ENCODE measurements at regions not wholly inside any gene's neighbourhood (a gene's known extent, or its start where the extent isn't known, plus 50 kb on each side); places are given as distances from the start of the nearest gene placed in this dataset.

- ChIA-PET POLR2A (no interaction called here), CTCF (interaction anchor here (1.1 kb wide), 1 partner anchor 113 kb away, joined by 4 read pairs; no protein-coding TSS in a partner anchor)
- DNase-seq (no peak), ATAC-seq (ENCODE audit: low read depth) (no peak)
- H3K4me3 Mint-ChIP-seq, result no peak overlapping the region
- H3K4me1 Mint-ChIP-seq, result no peaks in the 10 kb centered on the region
- no peaks in the 10 kb centered on the region for H3K9me3 Mint-ChIP-seq
- no peak for TF ChIP-seq CTCF (IDR thresholded peaks at IDR 0.05)
- intact Hi-C loops (cut with micrococcal nuclease), result no loop called here
- no peak overlapping the region for H3K27ac Mint-ChIP-seq
- peaks cover 8% of the 10 kb centered on the region for H3K27me3 Mint-ChIP-seq
- no peaks in the 10 kb centered on the region for H3K36me3 Mint-ChIP-seq (ENCODE audit: low read depth)
These were observed 169.8 kb downstream of the NOC3L start for GRCh38 chr10:94192974-94193373.

GRCh38 chr10:94193466-94193924, 169.2 kb downstream of the NOC3L start:
- Mint-ChIP-seq H3K27ac (no peak overlapping the region), H3K4me1 (no peaks in the 10 kb centered on the region)

GRCh38 chr10:94194256-94194655, 168.5 kb downstream of the NOC3L start:
- no peak for TF ChIP-seq CTCF (IDR thresholded peaks at IDR 0.05)
- intact Hi-C loops (cut with micrococcal nuclease), result no loop called here
- ATAC-seq (ENCODE audit: low read depth), result no peak
- H3K27me3 Mint-ChIP-seq, result peaks cover 12% of the 10 kb centered on the region
- H3K27ac Mint-ChIP-seq, result no peak overlapping the region
- POLR2A ChIA-PET, result no interaction called here
- no peaks in the 10 kb centered on the region for H3K4me1 Mint-ChIP-seq
- no peaks in the 10 kb centered on the region for H3K36me3 Mint-ChIP-seq (ENCODE audit: low read depth)
- H3K9me3 Mint-ChIP-seq, result no peaks in the 10 kb centered on the region
- H3K4me3 Mint-ChIP-seq, result no peak overlapping the region
- CTCF ChIA-PET, result no interaction called here
- no peak for DNase-seq

More at GRCh38 chr10:94193466-94193924, 169.2 kb downstream of the NOC3L start:
- Mint-ChIP-seq H3K27me3 (peaks cover 11% of the 10 kb centered on the region), H3K36me3 (ENCODE audit: low read depth) (no peaks in the 10 kb centered on the region), H3K4me3 (no peak overlapping the region), H3K9me3 (no peaks in the 10 kb centered on the region)
- TF ChIP-seq CTCF (IDR thresholded peaks at IDR 0.05), result no peak
- ChIA-PET CTCF (no interaction called here), POLR2A (no interaction called here)
- ATAC-seq (ENCODE audit: low read depth) (no peak), DNase-seq (no peak)
- intact Hi-C loops (cut with micrococcal nuclease), result no loop called here

- CTCF ChIA-PET, result no interaction called here
- Mint-ChIP-seq H3K4me3 (no peak overlapping the region), H3K27me3 (peaks cover 21% of the 10 kb centered on the region), H3K27ac (no peak overlapping the region), H3K9me3 (no peaks in the 10 kb centered on the region), H3K4me1 (no peaks in the 10 kb centered on the region), H3K36me3 (ENCODE audit: low read depth) (no peaks in the 10 kb centered on the region)
- no peak for DNase-seq
- POLR2A ChIA-PET, result no interaction called here
- no peak for ATAC-seq (ENCODE audit: low read depth)
- intact Hi-C loops (cut with micrococcal nuclease), result no loop called here
- no peak for TF ChIP-seq CTCF (IDR thresholded peaks at IDR 0.05)
These were observed 165.5 kb downstream of the NOC3L start for GRCh38 chr10:94197241-94197640.

- Mint-ChIP-seq H3K27ac (no peak overlapping the region), H3K36me3 (ENCODE audit: low read depth) (no peaks in the 10 kb centered on the region), H3K9me3 (no peaks in the 10 kb centered on the region), H3K27me3 (peaks cover 19% of the 10 kb centered on the region), H3K4me3 (no peak overlapping the region), H3K4me1 (no peaks in the 10 kb centered on the region)
- no peak for TF ChIP-seq CTCF (IDR thresholded peaks at IDR 0.05)
- ATAC-seq (ENCODE audit: low read depth), result no peak
- CTCF ChIA-PET, result no interaction called here
- intact Hi-C loops (cut with micrococcal nuclease), result no loop called here
- POLR2A ChIA-PET, result no interaction called here
- DNase-seq, result no peak
These were observed 164.4 kb downstream of the NOC3L start for GRCh38 chr10:94198324-94198723.

Data from activated B cell treated with CpG ODN at 0.5 μM for 24 hours (primary cell).